NCI-H446 treated with DMSO at 0.1 percent for 48 hours (cell line): ENCODE measurements at regions not wholly inside any gene's neighbourhood (a gene's known extent, or its start where the extent isn't known, plus 50 kb on each side); places are given as distances from the start of the nearest gene placed in this dataset.

Source experiments
- DNase-seq: peaks from one replicate; lab custom pipeline; 2025; lab: John Stamatoyannopoulos, UW

DNA sequence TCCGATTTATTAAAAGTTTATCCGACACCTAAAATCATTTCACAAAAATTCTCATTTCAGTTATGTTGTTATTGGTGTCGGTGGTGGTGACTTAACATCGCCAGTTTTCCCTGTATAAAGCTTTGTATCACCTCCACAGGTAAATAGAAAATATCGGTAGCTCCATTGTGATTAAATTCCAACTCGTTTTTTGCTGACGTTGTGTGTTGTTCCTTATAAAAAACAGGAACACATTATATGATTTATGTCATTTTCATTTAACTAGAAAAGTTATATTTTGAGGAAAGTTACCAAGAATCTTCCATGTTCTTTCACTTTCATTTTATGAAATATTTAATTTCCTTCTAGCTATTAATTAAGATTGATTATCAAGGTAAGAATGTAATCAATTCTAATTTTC, 635.9 kb downstream of the CDH18 start:
- DNase-seq: no peak

DNA sequence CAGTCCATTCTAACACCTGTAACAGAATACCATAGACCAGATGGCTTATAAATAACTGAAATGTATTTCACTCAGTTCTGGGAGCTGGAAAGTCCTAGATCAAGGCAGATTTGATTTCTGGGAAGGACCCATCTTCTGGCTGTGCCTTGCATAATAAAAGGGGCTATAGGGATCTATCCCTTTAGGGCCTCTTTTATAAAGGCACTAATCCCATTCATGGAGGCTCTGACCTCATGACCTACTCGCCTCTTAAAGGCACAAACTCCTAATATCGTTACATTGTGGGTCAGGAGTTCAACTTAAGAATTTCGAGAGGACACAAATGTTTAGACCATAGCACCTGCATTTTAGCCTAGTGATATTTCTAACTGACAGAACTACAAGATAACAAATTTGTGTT, 619.0 kb downstream of the CDH18 start:
- no peak for DNase-seq

DNA sequence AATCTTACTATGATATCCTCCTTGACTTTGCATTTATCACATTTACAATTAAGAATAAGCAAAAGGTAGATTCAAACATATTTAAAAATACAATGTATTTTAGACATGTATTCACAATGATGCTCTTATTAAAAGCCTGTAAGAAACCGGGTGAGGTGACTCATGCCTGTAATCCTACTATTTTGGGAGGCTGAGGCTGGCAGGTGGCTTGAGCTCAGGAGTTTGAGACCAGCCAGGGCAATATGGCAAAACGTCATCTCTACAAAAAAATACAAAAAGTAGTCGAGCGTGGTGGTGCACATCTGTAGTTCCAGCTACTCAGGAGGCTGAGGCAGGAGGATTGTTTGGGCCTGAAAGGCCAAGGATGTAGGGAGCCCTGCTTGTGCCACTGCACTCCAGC, 618.4 kb downstream of the CDH18 start:
- no peak for DNase-seq

DNA sequence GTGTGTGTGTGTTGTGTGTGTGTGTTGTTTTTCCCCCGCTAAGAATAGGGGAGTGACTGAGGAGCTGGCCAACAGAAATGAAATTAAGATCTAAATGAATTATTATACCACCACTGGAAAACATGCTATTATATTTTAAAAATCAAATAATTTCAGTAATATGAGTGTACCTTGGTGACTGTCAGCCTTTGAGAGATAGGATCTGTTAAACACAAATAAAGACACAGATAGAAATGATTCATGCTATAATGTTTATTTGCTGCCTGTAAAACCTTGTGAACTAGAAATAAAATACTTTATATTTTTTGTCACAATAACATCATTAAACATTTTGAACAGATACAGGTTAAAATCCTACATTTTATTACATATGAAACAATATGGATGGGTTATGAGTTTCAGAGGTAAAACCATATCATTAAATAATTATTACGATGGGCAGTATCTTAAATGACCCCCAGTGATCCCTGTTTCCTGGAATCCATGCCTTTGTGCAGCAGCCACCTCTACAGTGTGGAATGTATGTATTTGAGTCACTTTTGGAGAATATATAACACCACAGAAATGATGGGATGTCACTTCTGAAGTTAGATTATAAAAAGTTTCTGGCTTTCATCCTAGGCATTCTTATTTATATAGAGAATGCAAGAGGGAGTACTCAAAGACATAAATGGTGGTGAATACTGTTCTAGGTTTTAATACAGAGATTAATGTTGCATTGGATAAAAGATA, 617.2 kb downstream of the CDH18 start:
- no peak for DNase-seq

DNA sequence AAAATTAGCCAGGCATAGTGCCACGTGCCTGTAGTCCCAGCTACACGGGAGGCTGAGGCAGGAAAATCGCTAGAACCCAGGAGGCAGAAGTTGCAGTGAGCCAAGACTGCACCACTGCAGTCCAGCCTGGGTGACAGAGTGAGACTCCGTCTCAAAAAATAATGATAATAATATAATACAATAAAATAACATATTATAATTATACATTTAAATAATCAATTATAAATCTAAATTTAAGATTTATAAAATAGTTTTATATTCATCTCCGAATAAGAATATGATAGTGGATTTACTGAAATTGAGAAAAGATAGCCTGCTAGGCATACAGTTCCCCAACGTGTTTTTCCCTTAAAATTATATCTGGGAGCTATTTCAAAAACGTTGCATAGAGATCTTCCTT, 599.6 kb downstream of the CDH18 start:
- no peak for DNase-seq

DNA sequence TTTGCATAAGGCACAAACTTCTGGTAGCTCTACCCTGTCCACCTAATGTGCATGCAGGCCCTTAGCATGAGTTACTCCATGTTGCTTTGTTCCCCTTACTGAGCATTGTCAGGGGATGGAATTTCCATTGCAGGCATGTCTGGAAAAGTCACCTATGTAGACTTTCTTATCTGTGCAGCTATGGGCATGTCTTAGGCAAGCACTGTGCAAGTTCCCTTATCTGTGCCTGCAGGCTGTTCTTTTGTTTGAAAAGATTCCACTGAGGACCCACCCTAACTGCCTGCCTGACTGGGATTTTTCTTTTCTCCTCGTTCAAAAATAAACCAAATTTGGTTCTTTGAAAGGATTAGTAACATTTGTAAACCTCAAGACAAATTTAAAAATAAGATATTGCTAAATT, 587.0 kb downstream of the CDH18 start:
- DNase-seq: no peak

DNA sequence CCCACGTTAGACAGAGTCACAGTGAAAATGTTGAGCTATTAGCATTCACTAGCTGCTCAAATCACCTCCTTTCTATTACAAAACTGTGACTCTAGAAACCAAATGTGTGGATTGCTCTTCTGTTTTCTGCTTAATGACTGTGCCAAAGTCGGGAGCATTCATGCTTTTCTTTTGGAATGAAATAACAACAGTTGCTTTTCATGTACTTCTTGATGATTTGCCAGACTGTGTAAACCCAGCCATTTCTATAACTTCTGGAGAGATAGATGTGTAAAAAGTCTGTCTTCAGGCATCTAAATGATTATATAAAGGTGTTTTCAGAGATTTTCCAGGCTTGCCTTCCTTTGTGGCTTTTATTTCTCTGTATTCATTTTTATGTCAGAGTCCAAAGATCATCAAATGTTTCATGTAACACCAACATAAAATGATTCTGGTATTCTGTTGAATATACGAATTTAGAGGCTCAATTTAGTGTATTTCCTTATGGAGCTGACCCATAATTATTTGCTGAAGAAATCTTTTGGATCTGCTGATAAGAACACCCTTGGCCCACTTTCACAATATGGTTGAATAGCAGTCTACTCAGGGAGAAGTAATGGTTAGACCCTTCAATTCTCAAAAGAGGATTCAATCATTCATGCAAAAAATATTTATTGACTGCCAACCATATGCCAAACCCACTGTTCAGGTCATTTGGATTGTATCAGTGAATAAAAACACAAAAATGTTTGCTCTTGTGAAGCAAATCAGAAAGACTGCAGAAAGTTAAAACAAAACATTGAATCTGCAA, 581.2 kb downstream of the CDH18 start:
- peak; percentile 88 for DNase-seq

DNA sequence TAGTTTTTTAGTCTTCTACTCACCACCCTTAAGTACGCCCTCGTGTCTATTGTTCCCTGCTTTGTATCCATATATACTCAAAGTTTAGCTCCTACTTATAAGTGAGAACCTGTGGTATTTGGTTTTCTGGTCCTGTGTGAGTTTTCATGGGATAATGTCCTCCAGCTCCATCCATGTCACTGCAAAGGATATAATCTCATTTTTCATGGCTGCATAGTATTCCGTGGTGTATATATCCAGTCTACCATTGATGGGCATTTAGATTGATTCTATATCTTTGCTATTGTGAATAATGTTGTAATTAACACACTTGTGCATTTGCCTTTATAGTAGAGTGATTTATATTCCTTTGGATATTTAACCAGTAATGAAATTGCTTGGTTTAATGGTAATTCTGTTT, 579.9 kb downstream of the CDH18 start:
- no peak for DNase-seq

DNA sequence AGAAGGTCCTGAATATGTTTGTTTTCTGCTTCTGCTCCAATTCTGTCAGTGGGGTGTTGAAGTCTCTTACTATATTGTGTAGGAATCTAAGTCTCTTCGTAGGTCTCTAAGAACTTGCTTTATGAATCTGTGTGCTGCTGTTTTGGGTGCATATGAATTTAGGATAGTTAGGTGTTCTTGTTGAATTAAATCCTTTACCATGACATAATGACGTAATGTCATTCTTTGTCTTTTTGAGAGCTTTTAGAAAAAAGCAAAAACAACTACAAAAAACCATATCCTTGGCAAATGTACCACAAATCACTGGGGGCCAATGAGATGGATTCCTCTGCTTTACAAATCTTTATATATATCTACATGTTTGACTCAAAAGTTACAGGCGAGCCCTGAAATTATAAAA, 576.1 kb downstream of the CDH18 start:
- no peak for DNase-seq
